SW 1271 (cell line): ENCODE measurements at regions not wholly inside any gene's neighbourhood (a gene's known extent, or its start where the extent isn't known, plus 50 kb on each side); places are given as distances from the start of the nearest gene placed in this dataset.
"Not testable (repeated sequence)": the region's sequence is repeated elsewhere in the genome, so short reads cannot be mapped to it uniquely, and the experiment has no call there.

Experiments
- DNase-seq, 2 experiments: peaks; one replicate each; lab custom pipeline; 2025; lab: John Stamatoyannopoulos, UW

DNA sequence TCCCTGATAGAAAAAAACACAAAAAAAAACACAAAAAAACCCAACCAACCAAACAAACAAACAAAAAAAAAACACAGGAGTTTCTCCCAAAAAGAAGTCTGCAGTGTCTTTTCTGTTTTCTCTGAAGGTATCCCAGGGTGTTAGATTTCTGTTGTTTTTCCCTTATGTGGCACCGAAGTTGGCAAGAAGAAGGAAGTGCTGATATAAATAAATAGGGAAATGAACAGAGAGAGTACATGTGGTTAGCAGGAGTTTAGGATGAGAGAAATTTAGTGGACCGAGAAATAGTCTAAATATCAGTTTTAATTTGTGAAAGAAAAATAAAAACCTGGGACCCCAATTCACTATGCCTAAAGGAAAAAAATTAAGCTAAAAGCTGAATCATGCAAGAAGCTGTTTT, 287.0 kb upstream of the SGCG start:
- no peak for DNase-seq

DNA sequence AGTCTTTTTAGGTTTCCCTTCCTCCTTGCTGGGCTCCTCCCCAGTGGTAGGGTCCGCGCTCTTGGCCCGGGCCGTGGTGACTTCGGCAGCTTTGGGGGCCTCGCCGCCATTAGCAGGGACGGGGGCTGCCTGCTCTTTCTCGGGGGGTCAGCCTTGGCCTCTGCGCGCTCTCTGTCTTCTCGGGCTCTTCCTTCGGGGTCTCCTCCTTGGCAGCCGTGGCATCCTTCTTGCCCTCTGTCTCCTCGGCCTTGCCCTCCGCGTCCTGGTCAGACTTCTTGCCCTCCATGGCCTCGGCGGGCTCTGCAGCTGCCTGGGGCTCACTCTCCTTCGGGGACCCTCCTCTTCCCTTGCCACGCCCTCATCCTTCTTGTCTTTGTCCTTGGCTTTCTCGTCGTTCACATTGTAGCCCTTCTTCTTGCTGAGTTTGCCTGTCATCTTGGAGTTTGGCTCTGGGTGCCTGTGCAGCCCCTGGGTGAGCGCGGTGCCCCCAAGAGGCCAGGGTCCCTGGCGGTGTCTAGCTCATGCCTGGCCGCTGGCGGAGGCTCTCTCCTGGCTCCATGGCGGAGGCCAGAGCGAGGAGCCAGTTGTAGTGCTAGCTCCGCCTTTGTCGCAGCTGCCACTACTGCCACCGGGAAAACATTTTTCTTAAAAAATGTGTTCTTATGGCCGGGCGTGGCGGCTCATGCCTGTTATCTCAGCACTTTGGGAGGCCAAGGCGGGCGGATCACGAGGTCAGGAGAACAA, 283.0 kb upstream of the SGCG start:
- no peak for DNase-seq

DNA sequence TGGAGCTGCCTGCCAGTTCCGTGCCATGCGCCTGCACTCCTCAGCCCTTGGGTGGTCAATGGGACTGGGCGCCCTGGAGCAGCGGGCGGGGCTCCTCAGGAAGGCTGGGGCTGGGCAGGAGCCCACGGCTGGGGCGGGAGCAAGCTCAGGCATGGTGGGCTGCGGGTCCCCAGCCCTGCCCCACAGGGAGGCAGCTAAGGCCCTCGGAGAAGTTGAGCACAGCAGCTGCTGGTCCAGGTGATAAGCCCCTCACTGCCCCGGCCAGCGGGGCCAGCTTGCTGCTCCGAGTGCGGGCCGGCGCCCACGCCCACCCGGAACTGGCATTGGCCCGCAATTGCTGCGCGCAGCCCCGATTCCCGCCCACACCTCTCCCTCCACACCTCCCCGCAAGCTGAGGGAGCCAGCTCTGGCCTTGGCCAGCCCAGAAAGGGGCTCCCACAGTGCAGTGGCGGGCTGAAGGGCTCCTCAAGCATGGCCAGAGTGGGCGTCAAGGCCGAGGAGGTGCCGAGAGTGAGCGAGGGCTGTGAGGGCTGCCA, 280.3 kb upstream of the SGCG start:
- not testable (repeated sequence) for DNase-seq

DNA sequence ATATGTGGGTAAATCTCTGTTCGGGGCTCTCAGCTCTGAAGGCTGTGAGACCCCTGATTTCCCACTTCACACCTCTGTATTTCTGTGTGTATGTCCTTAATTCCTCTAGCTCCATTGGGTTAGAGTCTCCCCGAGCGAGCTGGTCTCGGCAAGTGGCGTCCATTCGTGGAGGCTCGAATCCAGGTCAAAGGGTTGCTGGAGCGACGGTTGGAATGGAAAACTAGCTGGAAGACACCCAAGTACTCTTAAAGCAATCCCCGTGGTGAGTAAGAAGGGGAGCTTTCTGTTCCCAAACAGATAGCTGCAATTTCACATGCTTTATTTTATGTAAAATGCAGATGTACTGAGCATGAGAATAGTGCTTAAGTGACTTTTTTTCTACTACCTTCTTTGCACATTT, 277.5 kb upstream of the SGCG start:
- no peak for DNase-seq

DNA sequence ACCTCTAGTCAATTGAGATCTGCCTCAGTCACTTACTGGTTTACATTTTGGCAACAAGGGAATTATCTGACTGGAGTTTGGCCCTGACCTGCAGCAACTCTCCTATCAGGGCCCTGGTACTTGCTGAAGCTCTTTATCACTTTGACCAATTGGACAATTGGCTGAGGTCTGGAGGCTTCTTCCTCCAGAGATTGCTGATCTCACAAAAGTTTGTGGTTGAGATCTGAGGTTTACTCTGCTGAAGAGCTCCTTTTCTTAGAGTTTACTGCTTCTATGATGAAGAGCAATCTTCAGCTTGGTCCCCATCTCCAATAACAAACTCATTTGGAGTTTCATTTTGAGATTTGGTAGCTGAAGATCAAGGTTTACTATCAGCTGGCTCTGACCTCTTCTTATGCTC, 276.9 kb upstream of the SGCG start:
- no peak for DNase-seq

DNA sequence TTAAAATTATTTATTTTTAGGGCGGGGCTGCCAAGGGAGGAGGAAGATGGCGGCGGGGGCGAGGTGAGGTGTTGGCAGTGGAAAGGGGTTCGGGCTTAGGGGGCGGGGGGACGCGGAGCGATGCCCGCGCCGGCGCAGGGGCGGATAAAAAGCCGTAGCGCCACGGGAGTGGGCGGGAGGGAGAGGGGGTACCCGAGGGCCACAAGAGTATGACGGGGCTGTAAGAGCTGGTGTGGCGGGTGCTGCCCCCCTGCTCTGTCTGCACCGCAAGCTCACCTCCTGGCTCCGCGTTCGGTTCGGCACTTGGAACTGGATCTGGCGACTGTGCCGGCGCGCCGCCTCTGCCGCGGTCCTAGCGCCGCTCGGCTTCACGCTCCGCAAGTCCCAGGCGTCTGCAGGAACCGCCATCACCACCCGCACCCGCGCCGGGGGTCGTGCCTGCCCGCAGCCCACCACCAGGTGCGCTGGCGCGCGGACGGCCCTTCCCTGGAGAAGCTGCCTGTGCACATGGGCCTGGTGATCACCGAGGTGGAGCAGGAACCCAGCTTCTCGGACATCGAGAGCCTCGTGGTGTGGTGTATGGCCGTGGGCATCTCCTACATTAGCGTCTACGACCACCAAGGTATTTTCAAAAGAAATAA, 265.2 kb upstream of the SGCG start:
- no peak for DNase-seq

DNA sequence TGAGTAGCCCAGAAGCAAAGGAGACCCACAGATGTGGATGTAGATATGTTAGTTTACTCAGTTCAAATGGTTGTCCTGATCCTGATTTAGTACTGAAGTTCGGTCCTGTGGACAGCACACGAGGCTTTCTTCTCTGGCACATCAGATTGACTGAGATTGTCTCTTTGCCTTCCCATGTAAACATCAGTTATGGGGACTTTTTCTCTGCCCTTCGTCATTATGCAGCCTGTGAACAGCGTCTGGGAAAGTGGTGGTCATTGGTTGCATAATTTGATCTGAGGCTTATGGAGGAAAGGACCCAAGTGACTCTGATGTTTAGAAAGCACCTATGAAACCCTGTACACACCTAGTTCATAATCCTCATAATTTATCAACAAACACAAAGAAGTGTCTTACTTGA, 264.5 kb upstream of the SGCG start:
- not testable (repeated sequence) for DNase-seq

DNA sequence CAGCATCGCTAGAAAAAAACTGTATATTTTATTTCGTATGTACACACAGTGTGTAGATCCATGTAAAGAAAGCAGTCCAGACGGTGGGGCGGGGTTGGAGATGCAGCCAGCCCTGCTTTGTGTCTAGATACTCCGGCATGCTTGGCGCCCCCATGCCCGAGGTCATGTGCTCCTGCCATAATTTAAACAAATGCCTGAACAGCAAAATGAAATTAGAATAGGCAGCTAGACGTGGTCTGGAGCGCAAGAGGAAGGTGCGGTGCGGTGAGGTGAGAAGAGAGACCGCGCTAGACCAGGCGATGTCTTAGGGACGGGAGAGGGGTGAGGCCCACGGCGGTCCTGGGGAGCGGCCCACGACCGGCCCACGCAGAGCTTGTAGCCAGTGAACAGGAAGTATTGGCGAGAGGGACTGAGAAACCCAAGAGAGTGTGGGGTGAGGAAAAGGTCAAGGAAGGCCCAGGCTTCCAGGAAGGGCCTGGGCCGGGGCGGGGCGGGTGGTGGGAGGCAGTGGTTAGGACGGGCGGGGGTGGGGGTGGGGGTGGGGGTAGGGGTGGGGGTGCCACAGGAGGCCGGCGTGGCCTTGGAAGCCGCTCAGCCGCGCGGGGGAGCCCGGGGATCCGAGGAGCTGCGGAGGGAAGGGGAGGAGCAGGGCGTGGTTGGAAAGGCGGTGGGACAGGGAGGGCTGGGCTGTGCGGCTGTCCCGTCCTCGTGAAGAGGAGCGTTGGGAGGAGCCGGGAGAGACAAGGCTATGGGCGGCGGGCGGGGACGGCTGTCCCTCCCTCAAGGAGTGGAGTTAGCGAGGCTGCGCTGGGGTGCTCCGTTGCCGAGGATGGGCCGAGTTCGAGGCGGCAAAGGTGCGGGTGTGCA, 254.7 kb upstream of the SGCG start:
- DNase-seq, result no peak

DNA sequence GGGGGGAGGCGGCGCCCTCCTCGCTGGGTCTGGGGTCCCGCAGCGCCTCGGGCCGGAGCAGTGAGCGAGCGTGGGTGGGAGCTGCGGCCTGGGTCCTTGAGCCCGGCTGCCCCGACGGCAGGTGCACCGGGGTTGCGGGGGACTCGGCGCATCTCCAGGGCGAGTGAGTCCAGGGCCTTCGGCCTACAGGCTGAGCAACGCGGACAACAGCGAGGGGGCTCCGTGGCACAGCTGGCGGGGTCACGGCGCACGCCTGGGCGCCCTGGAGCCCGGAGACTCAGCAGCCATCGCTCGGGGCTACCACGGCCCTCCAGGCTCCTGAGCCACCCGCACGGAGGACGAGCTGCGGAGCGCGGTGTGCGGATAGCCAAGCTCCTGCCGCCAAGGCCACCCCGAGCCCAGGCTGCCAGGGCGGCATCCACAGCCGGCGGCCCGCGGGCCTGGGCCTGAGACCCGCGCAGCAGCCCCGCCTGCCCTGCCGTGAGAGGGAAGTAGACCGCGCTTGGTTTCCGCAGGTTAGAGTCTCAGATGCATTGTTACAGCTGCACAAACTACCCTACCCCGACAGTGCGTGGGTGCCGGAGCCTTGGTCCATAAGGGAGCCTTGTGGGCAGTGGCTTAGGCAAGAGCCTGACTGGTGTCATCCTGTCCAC, 253.9 kb upstream of the SGCG start:
- DNase-seq, result no peak

DNA sequence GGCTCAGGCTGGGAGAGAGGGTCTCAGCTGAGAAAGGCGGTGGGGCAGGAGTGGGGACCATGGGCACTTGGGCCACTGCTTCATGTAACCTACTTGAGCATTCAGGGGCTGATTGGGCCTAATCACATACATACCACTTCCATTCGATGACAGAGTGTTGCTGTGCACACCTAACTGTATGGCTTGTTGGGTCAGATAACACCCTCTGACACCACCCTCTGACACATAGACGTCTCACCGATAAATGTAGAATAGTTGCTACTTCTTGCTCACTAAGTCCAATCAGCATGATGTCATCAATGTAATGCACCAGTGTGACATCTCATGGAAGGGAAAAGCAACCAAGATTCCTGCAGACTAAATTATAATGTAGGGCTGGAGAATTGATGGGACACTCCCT, 252.9 kb upstream of the SGCG start:
- DNase-seq, result not testable (repeated sequence)

DNA sequence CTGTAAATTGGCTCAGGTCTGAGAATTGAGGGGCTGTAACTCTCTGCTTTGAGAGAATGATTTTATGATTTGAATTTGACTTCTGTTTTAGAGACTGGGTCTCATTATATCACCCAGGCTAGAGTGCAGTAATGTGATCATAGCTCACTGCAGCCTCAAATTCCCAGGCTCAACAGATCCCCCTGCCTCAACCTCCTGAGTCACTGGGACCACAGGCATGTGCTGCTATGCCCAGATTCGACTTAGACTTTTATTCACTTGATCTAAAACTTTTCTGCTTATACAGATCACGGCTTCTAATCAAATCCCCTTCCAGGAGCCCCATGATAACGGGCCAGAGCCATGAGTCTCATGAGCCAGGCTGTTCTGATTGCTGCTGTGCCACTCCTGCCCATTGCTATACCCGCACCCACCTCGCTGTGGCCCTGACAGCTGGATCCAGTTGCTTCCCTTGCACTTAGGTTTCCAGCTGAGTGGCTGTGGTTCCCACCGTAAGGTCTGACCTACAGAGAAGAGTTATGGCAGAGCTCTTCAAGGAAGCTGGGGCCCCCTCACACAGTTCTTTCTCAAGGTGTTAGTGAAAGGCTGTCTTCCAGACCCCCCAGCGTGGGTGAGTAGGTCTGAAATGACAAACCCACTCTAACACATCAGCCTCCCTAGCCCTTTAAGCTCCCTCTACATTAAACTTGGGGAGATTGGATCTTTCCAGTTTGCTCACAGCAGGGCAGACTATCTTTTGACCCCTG, 251.2 kb upstream of the SGCG start:
- no peak for DNase-seq

DNA sequence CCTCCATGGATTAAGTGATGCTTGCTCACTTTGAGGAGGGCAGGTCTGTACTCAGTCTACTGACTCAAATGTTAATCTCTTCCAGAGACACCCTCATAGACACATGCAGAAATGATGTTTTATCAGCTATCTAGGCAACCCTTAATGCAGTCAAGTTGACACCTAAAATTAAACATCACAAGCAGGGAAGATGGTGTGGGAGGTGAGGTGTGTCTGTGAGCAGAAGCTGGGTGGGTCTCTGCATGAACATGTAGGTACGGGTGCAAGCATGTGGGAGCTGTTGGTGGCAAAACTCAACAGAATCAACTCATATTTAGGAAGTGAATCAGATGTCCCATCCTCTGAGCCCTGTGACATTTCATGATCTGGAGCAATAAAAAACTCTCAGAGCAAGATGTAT, 249.2 kb upstream of the SGCG start:
- DNase-seq, result no peak

DNA sequence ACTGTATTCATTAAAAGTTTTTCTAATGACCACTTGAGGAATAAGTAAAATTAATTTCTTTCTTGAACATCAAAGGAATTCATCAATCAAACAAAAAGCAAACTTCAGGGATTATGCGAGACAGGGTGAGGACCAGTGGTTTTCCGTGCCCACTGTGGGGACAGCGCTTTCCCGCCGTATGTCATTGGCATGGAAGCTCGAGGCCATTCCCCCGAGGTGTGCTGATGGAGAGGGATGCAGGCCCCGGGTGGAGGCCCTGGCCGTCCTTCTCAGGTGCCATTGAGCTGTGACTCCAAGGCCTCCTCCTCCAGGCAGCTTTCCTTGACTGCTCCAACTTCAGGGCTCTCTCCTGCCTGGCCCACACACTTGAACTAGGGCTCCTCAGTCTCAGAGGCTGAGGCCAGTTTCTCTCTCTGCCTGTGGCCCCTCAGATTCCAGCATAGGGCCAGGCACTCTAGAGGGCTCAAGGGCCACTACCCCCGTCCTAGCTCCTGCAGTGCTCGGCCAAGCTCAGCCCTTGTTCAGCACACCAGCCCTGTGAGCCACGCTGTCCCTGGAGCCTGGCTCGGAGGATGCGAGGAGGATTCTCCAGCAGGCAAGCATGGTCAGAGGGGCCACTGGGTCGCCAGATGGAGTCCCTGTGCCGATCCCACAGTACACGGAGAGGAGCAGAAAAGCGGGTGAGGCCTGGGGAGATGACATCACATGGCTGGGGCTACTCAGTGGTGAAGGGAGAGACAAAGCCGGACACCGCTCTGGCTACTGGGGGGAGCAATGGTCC, 248.0 kb upstream of the SGCG start:
- DNase-seq, result not testable (repeated sequence)

DNA sequence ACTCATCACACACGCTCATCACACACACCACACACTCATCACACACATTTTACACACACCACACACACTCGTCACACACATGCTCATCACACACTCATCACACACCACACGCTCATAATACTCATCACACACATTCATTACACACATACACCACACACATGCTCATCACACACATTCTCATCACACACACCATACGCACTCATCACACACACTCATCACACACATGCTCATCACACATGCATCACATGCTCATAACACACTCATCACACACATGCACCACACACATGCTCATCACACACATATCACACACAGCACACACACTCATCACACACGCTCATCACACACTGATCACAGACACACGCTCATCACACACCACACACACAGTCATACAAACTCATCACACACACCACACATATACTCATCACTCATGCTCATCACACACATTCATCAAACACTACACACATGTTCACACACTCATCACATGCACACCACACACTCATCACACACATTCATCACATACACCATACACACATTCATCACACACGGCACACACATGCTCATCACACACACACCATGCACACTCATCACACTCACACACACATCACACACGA, 247.1 kb upstream of the SGCG start:
- no peak for DNase-seq

DNA sequence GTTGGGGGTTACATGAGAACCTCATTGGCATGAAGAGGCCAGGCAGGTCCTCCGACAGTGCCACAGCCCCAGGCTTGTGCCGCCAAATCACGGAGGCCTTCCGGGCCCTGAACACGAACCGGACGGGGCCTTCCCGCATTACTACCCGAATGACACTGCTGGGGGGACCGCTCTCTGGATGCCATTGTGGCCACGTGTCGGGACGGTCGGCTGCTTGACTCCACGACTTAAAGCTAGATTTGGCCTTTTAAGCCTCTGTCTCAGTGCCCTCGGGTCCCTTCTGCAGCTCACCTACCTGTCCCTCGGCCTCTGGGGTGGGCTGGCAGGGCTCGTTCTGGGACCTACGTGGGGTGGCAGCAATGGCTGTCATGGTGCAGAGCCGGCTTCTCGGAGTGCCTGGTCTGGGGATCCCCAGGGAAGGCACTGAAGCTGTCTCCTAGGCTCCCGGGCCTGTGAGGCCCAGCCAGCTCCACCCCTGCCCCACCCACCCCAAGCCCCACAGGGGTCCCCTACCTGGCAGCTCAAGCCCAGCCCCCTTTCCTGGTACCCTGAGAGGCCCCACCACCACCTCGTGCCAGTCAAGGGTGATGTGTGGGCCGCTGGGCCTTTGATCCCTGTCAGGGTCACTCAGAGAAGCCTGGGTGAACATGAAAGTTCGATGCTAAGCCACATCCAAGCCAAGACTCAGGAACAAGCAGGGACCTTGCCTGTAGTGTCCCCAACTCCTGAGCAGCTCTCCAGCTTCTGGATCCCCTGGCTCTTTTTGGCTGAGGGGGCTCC, 245.8 kb upstream of the SGCG start:
- DNase-seq, result no peak

DNA sequence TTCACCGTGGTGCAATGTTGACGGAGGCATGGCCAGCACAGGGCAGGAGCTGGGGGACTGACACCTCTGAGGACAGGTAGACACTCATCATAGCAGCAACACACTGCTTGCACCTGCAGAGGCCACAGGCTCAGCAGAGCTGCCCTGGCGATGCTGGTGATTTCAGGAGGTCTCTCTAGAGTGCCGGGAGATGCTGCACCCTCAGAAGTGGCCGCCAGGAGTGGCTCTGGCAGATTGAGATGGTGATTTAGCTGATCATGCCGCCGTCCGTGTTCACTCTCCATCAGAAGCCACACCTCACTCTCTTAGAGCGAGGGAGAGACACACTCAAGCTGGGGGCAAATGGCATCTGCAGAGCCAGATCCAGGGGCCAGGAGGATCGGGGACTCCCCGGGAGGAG, 244.6 kb upstream of the SGCG start:
- no peak for DNase-seq

DNA sequence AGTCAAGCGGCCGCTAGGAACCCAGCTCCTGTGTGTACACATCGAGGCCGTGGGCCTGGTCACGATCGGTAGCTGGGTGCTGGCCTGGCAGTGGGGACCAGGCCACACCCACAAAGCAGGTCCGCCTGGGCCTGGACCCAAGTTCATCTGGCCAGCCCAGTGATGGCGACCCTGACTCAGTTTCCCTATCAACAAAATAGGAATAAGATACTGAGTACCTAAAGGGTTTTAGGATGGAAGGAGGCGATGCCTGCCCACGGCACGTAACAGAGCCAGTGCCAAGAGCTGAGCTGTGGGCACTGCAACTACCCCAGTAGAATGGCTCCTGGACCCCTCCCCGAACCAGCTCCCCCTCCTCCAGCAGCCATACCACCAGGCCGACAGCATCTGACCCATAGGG, 243.5 kb upstream of the SGCG start:
- no peak for DNase-seq

DNA sequence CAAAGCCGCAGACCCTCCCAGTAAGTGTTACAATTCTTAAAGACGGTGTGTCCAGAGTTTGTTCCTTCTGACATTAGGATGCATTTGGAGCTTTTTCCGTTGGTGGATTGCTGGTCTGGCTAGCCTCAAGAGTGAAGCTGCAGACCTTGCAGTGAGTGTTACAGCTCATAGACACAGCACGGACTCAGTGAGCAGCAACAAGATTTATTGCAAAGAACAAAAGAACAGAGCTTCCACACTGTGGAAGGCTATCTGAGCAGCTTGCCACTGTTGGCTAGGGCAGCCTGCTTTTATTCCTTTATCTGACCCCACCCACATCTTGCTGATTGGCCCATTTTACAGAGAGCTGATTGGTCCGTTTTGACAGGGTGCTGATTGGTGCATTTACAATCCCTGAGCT, 242.8 kb upstream of the SGCG start:
- DNase-seq, result no peak

DNA sequence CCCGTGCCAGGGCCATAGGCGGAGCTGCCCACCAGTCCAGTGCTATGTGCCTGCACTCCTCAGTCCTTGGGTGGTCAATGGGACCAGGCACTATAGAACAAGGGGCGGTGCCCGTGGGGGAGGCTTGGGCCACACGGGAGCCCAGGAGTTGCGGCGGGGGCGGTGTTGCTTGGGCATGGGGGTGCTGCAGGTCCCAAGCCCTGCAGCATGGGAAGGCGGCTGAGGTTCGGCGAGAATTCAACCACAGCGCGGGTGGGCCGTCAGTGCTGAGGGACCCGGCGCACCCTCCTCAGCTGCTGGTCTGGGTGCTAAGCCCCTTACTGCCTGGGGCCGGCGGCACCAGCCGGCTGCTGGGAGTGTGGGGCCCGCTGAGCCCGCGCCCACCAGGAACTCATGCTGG, 242.2 kb upstream of the SGCG start:
- no peak for DNase-seq
